Keratinocyte (primary cell): ENCODE measurements at regions not wholly inside any gene's neighbourhood (a gene's known extent, or its start where the extent isn't known, plus 50 kb on each side); places are given as distances from the start of the nearest gene placed in this dataset.
"Not testable (repeated sequence)": the region's sequence is repeated elsewhere in the genome, so short reads cannot be mapped to it uniquely, and the experiment has no call there.

Experiments used
- DNase-seq: peaks from one replicate; pipeline ENCODE4 v3.0.0-alpha.2; 2011; ENCODE audit warnings: low read depth, missing footprints, low spot score
- FAIRE-seq: peaks from 2 replicates; lab custom pipeline; 2011; peaks lifted over from hg19 to GRCh38; lab: Jason Lieb, UNC
- H2AFZ ChIP-seq: 2 replicates; pipeline ENCODE4 v1.6.0; 2012; ENCODE audit warnings: low read length, control low read depth, inconsistent platforms; ENCODE audit not compliant: control insufficient read depth
- H3K27ac ChIP-seq: 2 replicates; pipeline ENCODE4 v1.5.1; 2011; ENCODE audit warnings: low read length; ENCODE audit not compliant: control insufficient read depth, insufficient read depth
- H3K27me3 ChIP-seq: 3 replicates; pipeline ENCODE4 v1.6.0; 2011; ENCODE audit warnings: low read length; ENCODE audit not compliant: control insufficient read depth, insufficient read depth; ENCODE audit errors: extremely low read depth
- H3K36me3 ChIP-seq, 2 experiments: 2 replicates in 1 of 2; 3 replicates in 1 of 2; pipeline ENCODE4 v1.5.1; 2011; ENCODE audit warnings: low read length in 2 of 2, mild to moderate bottlenecking in 1 of 2; ENCODE audit not compliant: control insufficient read depth in 2 of 2, insufficient read depth in 2 of 2; ENCODE audit errors: extremely low read depth in 1 of 2
- H3K4me1 ChIP-seq: 3 replicates; pipeline ENCODE4 v1.5.1; 2011; ENCODE audit warnings: low read length; ENCODE audit not compliant: control insufficient read depth, insufficient read depth; ENCODE audit errors: extremely low read depth
- H3K4me2 ChIP-seq: 3 replicates; pipeline ENCODE4 v1.6.0; 2011; ENCODE audit warnings: low read depth, low read length; ENCODE audit not compliant: control insufficient read depth, insufficient read depth; ENCODE audit errors: extremely low read depth
- H3K4me3 ChIP-seq, 3 experiments: fragments of 200-600 bp in 1 of 3; sonication (generic) in 1 of 3; 2 replicates in 2 of 3; 3 replicates in 1 of 3; pipeline ENCODE4 v1.5.1; 2011 to 2016; ENCODE audit warnings: low read length in 3 of 3, mild to moderate bottlenecking in 3 of 3, control low read depth in 2 of 3, inconsistent platforms in 1 of 3, low read depth in 1 of 3, mixed read lengths in 1 of 3, mixed run types in 1 of 3, moderate library complexity in 1 of 3; ENCODE audit not compliant: control insufficient read depth in 2 of 3, insufficient read depth in 2 of 3; ENCODE audit errors: extremely low read depth in 1 of 3
- H3K79me2 ChIP-seq: 2 replicates; pipeline ENCODE4 v1.6.0; 2012; ENCODE audit warnings: low read length; ENCODE audit not compliant: control insufficient read depth, insufficient read depth
- H3K9ac ChIP-seq: 3 replicates; pipeline ENCODE4 v1.6.0; 2011; ENCODE audit warnings: low read length; ENCODE audit not compliant: control insufficient read depth, insufficient read depth; ENCODE audit errors: extremely low read depth
- H3K9me1 ChIP-seq: 3 replicates; pipeline ENCODE4 v1.6.0; 2011; ENCODE audit warnings: low read length; ENCODE audit not compliant: control insufficient read depth, insufficient read depth; ENCODE audit errors: extremely low read depth
- H3K9me3 ChIP-seq: 2 replicates; pipeline ENCODE4 v1.5.1; 2012; ENCODE audit warnings: low read depth, low read length; ENCODE audit not compliant: control insufficient read depth
- H4K20me1 ChIP-seq: 3 replicates; pipeline ENCODE4 v1.6.0; 2011; ENCODE audit warnings: low read length; ENCODE audit not compliant: control insufficient read depth, insufficient read depth; ENCODE audit errors: extremely low read depth
- CTCF ChIP-seq, 3 experiments: IDR thresholded peaks in 1 of 3; conservative IDR thresholded peaks in 1 of 3; optimal IDR thresholded peaks in 1 of 3; 2 replicates in 2 of 3; 3 replicates in 1 of 3; pipeline versions ENCODE3 to v1.5.1; 2011; ENCODE audit warnings: low read length in 3 of 3, mild to moderate bottlenecking in 3 of 3, moderate library complexity in 2 of 3, control low read depth in 1 of 3, inconsistent platforms in 1 of 3; ENCODE audit not compliant: insufficient read depth in 2 of 3; ENCODE audit errors: extremely low read depth in 1 of 3
- EZH2 ChIP-seq: IDR thresholded peaks from one replicate; pipeline ENCODE4 v1.6.1; 2012; ENCODE audit warnings: inconsistent platforms, mild to moderate bottlenecking, low read length, moderate library complexity
- dilution Hi-C: fragments of 300-500 bp; cut with MboI; formaldehyde crosslinking; loops from one replicate; pipeline ENCODE4 v1.7.0; 2020; ENCODE audit warnings: low sequenced_read_pairs; ENCODE audit not compliant: extremely low pct_ligation_motif_present

DNA sequence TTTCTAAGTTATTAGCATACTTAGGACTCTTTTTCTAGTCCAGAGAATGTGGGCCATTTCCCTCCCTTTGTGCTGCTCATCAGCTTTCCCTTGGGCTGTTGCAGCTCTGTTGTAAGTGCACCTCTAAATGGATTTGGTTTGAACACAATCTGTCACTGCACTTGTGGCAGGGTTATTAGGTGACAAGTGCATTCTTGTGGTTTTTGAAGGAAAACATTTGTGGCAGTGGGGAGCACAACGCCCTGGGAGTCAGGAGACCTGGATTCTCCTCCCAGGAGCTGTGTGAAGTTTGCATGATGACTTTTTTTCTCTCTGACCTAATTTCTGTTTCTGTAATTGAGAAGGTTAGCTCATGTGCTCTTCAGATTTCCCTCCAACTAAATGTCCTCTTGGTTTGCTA, 630.9 kb upstream of the FAM98A start:
- Histone ChIP-seq H3K9me3 (no peaks in the 10 kb centered on the region), H3K27ac (no peak overlapping the region), H3K4me2 (no peak overlapping the region), H3K79me2 (no peaks in the 10 kb centered on the region), H3K27me3 (no peaks in the 10 kb centered on the region), H3K4me1 (no peaks in the 10 kb centered on the region), H3K4me3 (no peak overlapping the region), H3K9ac (no peak overlapping the region), H4K20me1 (no peaks in the 10 kb centered on the region), H2AFZ (no peak overlapping the region), H3K9me1 (no peaks in the 10 kb centered on the region), H3K36me3 (no peaks in the 10 kb centered on the region)
- no peak for TF ChIP-seq EZH2
- no peak for TF ChIP-seq CTCF (optimal IDR thresholded peaks at IDR 0.05 in 1 of 3, IDR thresholded peaks at IDR 0.05 in 1 of 3, conservative IDR thresholded peaks at IDR 0.05 in 1 of 3; ENCODE audit: extremely low read depth in 1 of 3, insufficient read depth in 2 of 3, low read length in 3 of 3)
- no peak for DNase-seq
- dilution Hi-C loops, result no loop called here
- no peak for FAIRE-seq

- TF ChIP-seq CTCF (optimal IDR thresholded peaks at IDR 0.05 in 1 of 3, IDR thresholded peaks at IDR 0.05 in 1 of 3, conservative IDR thresholded peaks at IDR 0.05 in 1 of 3; ENCODE audit: extremely low read depth in 1 of 3, insufficient read depth in 2 of 3, low read length in 3 of 3), result no peak
- TF ChIP-seq EZH2, result no peak
- Histone ChIP-seq H3K4me3 (no peak overlapping the region), H3K9me3 (no peaks in the 10 kb centered on the region), H3K4me2 (no peak overlapping the region), H3K27ac (no peak overlapping the region), H2AFZ (no peak overlapping the region), H3K4me1 (no peaks in the 10 kb centered on the region), H3K9ac (no peak overlapping the region), H3K79me2 (no peaks in the 10 kb centered on the region), H3K36me3 (no peaks in the 10 kb centered on the region), H3K9me1 (no peaks in the 10 kb centered on the region), H4K20me1 (no peaks in the 10 kb centered on the region), H3K27me3 (no peaks in the 10 kb centered on the region)
- no peak for FAIRE-seq
- no peak for DNase-seq
- dilution Hi-C loops, result no loop called here
Observed at GRCh38 chr2:34215174-34215573, 616.1 kb upstream of the FAM98A start.

- H3K4me1 ChIP-seq, H3K9me1 ChIP-seq, H3K79me2 ChIP-seq, H4K20me1 ChIP-seq, H2AFZ ChIP-seq, H3K36me3 ChIP-seq, H3K27me3 ChIP-seq, H3K27ac ChIP-seq, FAIRE-seq, H3K4me2 ChIP-seq, dilution Hi-C loops, H3K9ac ChIP-seq, H3K9me3 ChIP-seq, H3K4me3 ChIP-seq, DNase-seq: not testable (repeated sequence)
Observed at GRCh38 chr2:34210382-34210781, 611.3 kb upstream of the FAM98A start.
